ENCODE measurements at regions not wholly inside any gene's neighbourhood (a gene's known extent, or its start where the extent isn't known, plus 50 kb on each side); places are given as distances from the start of the nearest gene placed in this dataset.

GRCh38 chr5:58183078-58183785 is 276.7 kb downstream of the PLK2 start:
- no peak for TF ChIP-seq CTCF (IDR thresholded peaks at IDR 0.05)
- TF ChIP-seq ZFX (IDR thresholded peaks at IDR 0.05; ENCODE audit: borderline replicate concordance), result no peak

Measured in 22Rv1 (cell line).